ENCODE measurements at regions not wholly inside any gene's neighbourhood (a gene's known extent, or its start where the extent isn't known, plus 50 kb on each side); places are given as distances from the start of the nearest gene placed in this dataset.

GRCh38 chr11:110833033-110833484 lies 120.8 kb upstream of the ARHGAP20 start:
- TF ChIP-seq CTCF (IDR thresholded peaks at IDR 0.05; ENCODE audit: insufficient read depth, low read length, poor library complexity, severe bottlenecking) = no peak
- TF ChIP-seq EZH2phosphoT487 (conservative IDR thresholded peaks at IDR 0.05; ENCODE audit: low read length) = no peak
